Germinal center (tissue), 1 donor: ENCODE measurements at regions not wholly inside any gene's neighbourhood (a gene's known extent, or its start where the extent isn't known, plus 50 kb on each side); places are given as distances from the start of the nearest gene placed in this dataset.
"Not testable (repeated sequence)": the region's sequence is repeated elsewhere in the genome, so short reads cannot be mapped to it uniquely, and the experiment has no call there.

Source experiments
- DNase-seq: peaks from one replicate; pipeline ENCODE4 v3.0.0; 2012; ENCODE audit warnings: mixed read lengths, low spot score

GRCh38 chr1:192862271-192862670 lies 53.4 kb downstream of the RGS2 start:
- DNase-seq: no peak

- no peak for DNase-seq
Observed at GRCh38 chr1:192866241-192866868, 57.5 kb downstream of the RGS2 start.

GRCh38 chr1:192867180-192867579 lies 58.3 kb downstream of the RGS2 start:
- no peak for DNase-seq

GRCh38 chr1:192869308-192869940 lies 60.6 kb downstream of the RGS2 start:
- no peak for DNase-seq

GRCh38 chr1:192872010-192872409 lies 63.2 kb downstream of the RGS2 start:
- no peak for DNase-seq

GRCh38 chr1:192873836-192874235 lies 65.0 kb downstream of the RGS2 start:
- DNase-seq: no peak

- no peak for DNase-seq
Observed at GRCh38 chr1:192876633-192877032, 67.8 kb downstream of the RGS2 start.

- DNase-seq: no peak
Observed at GRCh38 chr1:192877283-192877886, 68.5 kb downstream of the RGS2 start.

- DNase-seq: no peak
Observed at GRCh38 chr1:192878249-192878648, 69.4 kb downstream of the RGS2 start.

GRCh38 chr1:192879406-192879805 lies 70.6 kb downstream of the RGS2 start:
- no peak for DNase-seq

GRCh38 chr1:192880231-192880630 lies 71.4 kb downstream of the RGS2 start:
- DNase-seq: no peak

- DNase-seq: no peak
Observed at GRCh38 chr1:192884241-192884640, 75.4 kb downstream of the RGS2 start.

GRCh38 chr1:192885387-192885786 lies 76.5 kb downstream of the RGS2 start:
- not testable (repeated sequence) for DNase-seq

GRCh38 chr1:192887426-192887825 lies 78.6 kb downstream of the RGS2 start:
- no peak for DNase-seq

GRCh38 chr1:192888574-192888973 lies 79.7 kb downstream of the RGS2 start:
- DNase-seq: no peak

GRCh38 chr1:192889082-192889481 lies 80.2 kb downstream of the RGS2 start:
- no peak for DNase-seq

GRCh38 chr1:192890134-192890533 lies 81.3 kb downstream of the RGS2 start:
- DNase-seq: no peak

- DNase-seq: no peak
Observed at GRCh38 chr1:192892934-192893333, 84.1 kb downstream of the RGS2 start.

- not testable (repeated sequence) for DNase-seq
Observed at GRCh38 chr1:192895487-192895886, 86.6 kb downstream of the RGS2 start.

GRCh38 chr1:192896376-192896775 lies 87.5 kb downstream of the RGS2 start:
- DNase-seq: no peak

- no peak for DNase-seq
Observed at GRCh38 chr1:192901500-192901899, 92.7 kb downstream of the RGS2 start.

GRCh38 chr1:192903142-192903541 lies 94.3 kb downstream of the RGS2 start:
- DNase-seq: no peak

GRCh38 chr1:192904438-192904895 lies 95.6 kb downstream of the RGS2 start:
- no peak for DNase-seq

GRCh38 chr1:192905049-192905448 lies 96.2 kb downstream of the RGS2 start:
- no peak for DNase-seq
